GM13977 (cell line): ENCODE measurements at regions not wholly inside any gene's neighbourhood (a gene's known extent, or its start where the extent isn't known, plus 50 kb on each side); places are given as distances from the start of the nearest gene placed in this dataset.

Source experiments
- DNase-seq: peaks from one replicate; pipeline ENCODE4 v3.0.0; 2012; ENCODE audit warnings: low spot score
- CTCF ChIP-seq: IDR thresholded peaks from 2 replicates; pipeline ENCODE4 v1.5.1; 2012; ENCODE audit warnings: mild to moderate bottlenecking, control low read depth; ENCODE audit not compliant: insufficient read depth; ENCODE audit errors: extremely low read depth, missing control alignments
- in situ Hi-C: fragments of 300-500 bp; cut with MboI; formaldehyde crosslinking; loops from one replicate; pipeline ENCODE4 v1.12.0; 2022; ENCODE audit warnings: low sequenced_read_pairs, low pct_unique_long_range_greater_than_20kb, mixed read lengths, inconsistent platforms; ENCODE audit not compliant: unreplicated experiment

- no peak for DNase-seq
- in situ Hi-C loops = no loop called here
- TF ChIP-seq CTCF = no peak
Observed at GRCh38 chr14:42893183-42893582, 1286.5 kb downstream of the LRFN5 start.

- in situ Hi-C loops = no loop called here
- DNase-seq = no peak
- no peak for TF ChIP-seq CTCF
Observed at GRCh38 chr14:42884100-42884499, 1277.4 kb downstream of the LRFN5 start.

- DNase-seq = no peak
- in situ Hi-C loops = no loop called here
- TF ChIP-seq CTCF = no peak
Observed at GRCh38 chr14:42877716-42878115, 1271.0 kb downstream of the LRFN5 start.

GRCh38 chr14:42872786-42873185, 1266.1 kb downstream of the LRFN5 start:
- TF ChIP-seq CTCF = no peak
- no peak for DNase-seq
- in situ Hi-C loops = no loop called here

GRCh38 chr14:42869681-42870080, 1263.0 kb downstream of the LRFN5 start:
- no peak for TF ChIP-seq CTCF
- DNase-seq = no peak
- in situ Hi-C loops = no loop called here

GRCh38 chr14:42862114-42862513, 1255.4 kb downstream of the LRFN5 start:
- TF ChIP-seq CTCF = no peak
- DNase-seq = no peak
- in situ Hi-C loops = no loop called here

GRCh38 chr14:42860371-42860770, 1253.7 kb downstream of the LRFN5 start:
- in situ Hi-C loops = no loop called here
- no peak for TF ChIP-seq CTCF
- no peak for DNase-seq
